Heart left ventricle (tissue), 16 donors: ENCODE measurements at regions not wholly inside any gene's neighbourhood (a gene's known extent, or its start where the extent isn't known, plus 50 kb on each side); places are given as distances from the start of the nearest gene placed in this dataset.

ENCODE experiments used
- ATAC-seq, 4 donors: fragments of 200-7000 bp; cut with Tn5 transposase; one replicate each; pipeline ENCODE4 v1.9.1; 2020 to 2022; ENCODE audit warnings: moderate library complexity in 4 of 4, mild to moderate bottlenecking in 3 of 4, moderate number of reproducible peaks in 1 of 4
- DNase-seq, 5 donors: peaks; one replicate each; pipeline ENCODE4 v3.0.0-alpha.2; 2020
- H3K27ac ChIP-seq, 12 donors: fragments of 200-600 bp; sonication (generic) in 4 of 12; one replicate each; pipeline versions ENCODE4 v1.5.0 to v1.8.0; 2016 to 2022; ENCODE audit warnings: mild to moderate bottlenecking in 2 of 12
- H3K27me3 ChIP-seq, 9 donors: fragments of 200-600 bp; sonication (generic) in 2 of 9; one replicate each; pipeline versions ENCODE4 v1.5.1 to v1.8.0; 2016 to 2022; ENCODE audit warnings: mild to moderate bottlenecking in 3 of 9
- H3K36me3 ChIP-seq, 9 donors: fragments of 200-600 bp; sonication (generic) in 2 of 9; one replicate each; pipeline versions ENCODE4 v1.5.0 to v1.8.0; 2018 to 2022; ENCODE audit warnings: mild to moderate bottlenecking in 2 of 9
- H3K4me1 ChIP-seq, 12 donors: fragments of 200-600 bp; sonication (generic) in 4 of 12; one replicate each; pipeline versions ENCODE4 v1.5.0 to v1.8.0; 2016 to 2022; ENCODE audit warnings: mild to moderate bottlenecking in 3 of 12
- H3K4me3 ChIP-seq, 12 donors: fragments of 200-600 bp; sonication (generic) in 4 of 12; one replicate each; pipeline versions ENCODE4 v1.5.0 to v1.8.0; 2017 to 2022; ENCODE audit warnings: mild to moderate bottlenecking in 9 of 12, moderate library complexity in 4 of 12
- H3K9me3 ChIP-seq, 12 donors: fragments of 200-600 bp; sonication (generic) in 4 of 12; one replicate each; pipeline versions ENCODE4 v1.5.0 to v1.8.0; 2016 to 2022; ENCODE audit warnings: mild to moderate bottlenecking in 1 of 12
- POLR2A ChIP-seq, 2 donors: fragments of 450-650 bp; IDR thresholded peaks; one replicate each; pipeline ENCODE4 v1.6.1; 2017; ENCODE audit warnings: antibody characterized with exemption in 2 of 2, mild to moderate bottlenecking in 2 of 2, moderate library complexity in 2 of 2
- WGBS, 4 donors: extraction: QIAGEN DNeasy Blood & Tissue Kit in 2 of 4; methylation state at CpG; one replicate each; pipeline versions ENCODE4 v1.1.5 to v1.1.7; 2013 to 2018; 5-methylcytosine and 5-hydroxymethylcytosine counted together
- intact Hi-C, 10 donors: fragments of 100-400 bp; cut with DNase I; formaldehyde crosslinking; loops; one replicate each; pipeline versions ENCODE4 v1.11.1 to v1.14.2; 2022
- TF ChIP-seq, protein P1 (sequence below), 12 donors: fragments of 200-600 bp; sonication (generic) in 4 of 12; IDR thresholded peaks; one replicate each; pipeline versions ENCODE4 v1.5.0 to v1.8.0; 2018 to 2022; ENCODE audit warnings: antibody characterized with exemption in 12 of 12, mild to moderate bottlenecking in 5 of 12
- donor health status: ischemic (EF 13 %, LVEDD 7.1; RV severe dilation, severe dysfunction).
- donor health status: healthy with polysubstance abuse.
- donor health status: DM: no; HTN: yes; CAD: no.
- donor health status: DM: no; HTN: no; CAD: no.
- donor health status: ischemic (EF 25% LVEDD 6.9; RV normal size, moderate dysfunction).
- donor health status: ischemic (EF 25% LVEDD 5.7; RV mildly dilated, moderate dysfunction).
- donor health status: healthy.
- donor health status: DM: yes; HTN: yes; CAD: no.
- donor health status: ischemic (EF 35%, LVEDD 5.7; RV mildly dilated, moderate dysfunction).
- donor health status: nonischemic (EF 11% LVEDD 7.7; RV severe dilation, severe dysfunction).
- donor health status: DM: yes; HTN: yes; CAD: no.
- donor health status: PGD.
- donor health status: ischemic (EF 29% LVEDD 5.4; RV normal size, mild dysfunction).
- donor health status: nonischemic (EF 23%, LVEDD 6.1; RV moderate dilation, normal function).

- Histone ChIP-seq H3K9me3 (peaks cover 0 to 15% (median 0%) of the 10 kb centered on the region in 12 donors), H3K36me3 (no peaks in the 10 kb centered on the region), H3K4me3 (no peak overlapping the region), H3K27me3 (no peaks in the 10 kb centered on the region), H3K27ac (no peak overlapping the region), H3K4me1 (no peaks in the 10 kb centered on the region)
- DNase-seq, result no peak
- TF ChIP-seq POLR2A (IDR thresholded peaks at IDR 0.05), result no peak
- TF ChIP-seq, protein P1, sequence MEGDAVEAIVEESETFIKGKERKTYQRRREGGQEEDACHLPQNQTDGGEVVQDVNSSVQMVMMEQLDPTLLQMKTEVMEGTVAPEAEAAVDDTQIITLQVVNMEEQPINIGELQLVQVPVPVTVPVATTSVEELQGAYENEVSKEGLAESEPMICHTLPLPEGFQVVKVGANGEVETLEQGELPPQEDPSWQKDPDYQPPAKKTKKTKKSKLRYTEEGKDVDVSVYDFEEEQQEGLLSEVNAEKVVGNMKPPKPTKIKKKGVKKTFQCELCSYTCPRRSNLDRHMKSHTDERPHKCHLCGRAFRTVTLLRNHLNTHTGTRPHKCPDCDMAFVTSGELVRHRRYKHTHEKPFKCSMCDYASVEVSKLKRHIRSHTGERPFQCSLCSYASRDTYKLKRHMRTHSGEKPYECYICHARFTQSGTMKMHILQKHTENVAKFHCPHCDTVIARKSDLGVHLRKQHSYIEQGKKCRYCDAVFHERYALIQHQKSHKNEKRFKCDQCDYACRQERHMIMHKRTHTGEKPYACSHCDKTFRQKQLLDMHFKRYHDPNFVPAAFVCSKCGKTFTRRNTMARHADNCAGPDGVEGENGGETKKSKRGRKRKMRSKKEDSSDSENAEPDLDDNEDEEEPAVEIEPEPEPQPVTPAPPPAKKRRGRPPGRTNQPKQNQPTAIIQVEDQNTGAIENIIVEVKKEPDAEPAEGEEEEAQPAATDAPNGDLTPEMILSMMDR (IDR thresholded peaks at IDR 0.05), result no peak
- ATAC-seq, result no peak
- intact Hi-C loops, result no loop called here
- WGBS, 4 donors, result 69 to 78% (median 70%) methylated on average over 3 of the region's 3 CpGs
Observed at GRCh38 chr5:28734396-28734795, 1696.0 kb upstream of the CDH9 start.

- intact Hi-C loops, result no loop called here
- Histone ChIP-seq H3K27ac (no peak overlapping the region), H3K27me3 (no peaks in the 10 kb centered on the region), H3K4me1 (no peaks in the 10 kb centered on the region), H3K9me3 (peaks cover 0 to 20% (median 0%) of the 10 kb centered on the region in 12 donors), H3K4me3 (no peak overlapping the region), H3K36me3 (no peaks in the 10 kb centered on the region)
- no peak for ATAC-seq
- no peak for TF ChIP-seq POLR2A (IDR thresholded peaks at IDR 0.05)
- TF ChIP-seq, protein P1 (IDR thresholded peaks at IDR 0.05), result no peak
- WGBS, 4 donors, result 85 to 98% (median 91%) methylated on average over 1 of the region's 1 CpG
- no peak for DNase-seq
Observed at GRCh38 chr5:28729067-28729466, 1690.7 kb upstream of the CDH9 start.

GRCh38 chr5:28726815-28727214 lies 1688.4 kb upstream of the CDH9 start:
- DNase-seq, result no peak
- H3K4me3 ChIP-seq, result no peak overlapping the region
- no peaks in the 10 kb centered on the region for H3K27me3 ChIP-seq
- ATAC-seq, result no peak
- no peaks in the 10 kb centered on the region for H3K36me3 ChIP-seq
- no peak overlapping the region for H3K27ac ChIP-seq
- H3K4me1 ChIP-seq, result no peaks in the 10 kb centered on the region
- TF ChIP-seq POLR2A (IDR thresholded peaks at IDR 0.05), result no peak
- TF ChIP-seq, protein P1 (IDR thresholded peaks at IDR 0.05), result no peak
- H3K9me3 ChIP-seq, result peaks cover 0 to 15% (median 0%) of the 10 kb centered on the region in 12 donors
- WGBS, 4 donors, result 86 to 96% (median 89%) methylated on average over 2 of the region's 2 CpGs
- intact Hi-C loops, result no loop called here

DNA sequence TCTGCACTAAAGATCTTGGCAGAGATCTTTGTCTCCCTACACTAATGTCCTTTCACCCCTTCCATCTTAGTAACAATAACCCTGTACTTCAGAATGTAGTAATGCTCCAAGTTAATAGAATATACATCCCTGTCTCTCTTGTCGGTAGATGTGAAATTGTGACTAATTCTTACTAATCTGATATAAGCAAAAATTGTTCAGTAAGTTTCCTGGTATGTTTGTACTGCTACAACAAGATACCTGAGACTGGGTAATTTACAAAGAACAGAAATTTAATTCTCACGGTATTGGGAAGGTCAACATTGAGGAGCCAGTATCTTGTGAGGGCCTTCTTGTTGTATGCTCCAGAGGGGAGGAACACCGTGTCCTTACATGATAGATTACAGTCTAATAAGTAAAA lies 1686.6 kb upstream of the CDH9 start:
- Histone ChIP-seq H3K4me1 (no peaks in the 10 kb centered on the region), H3K27ac (no peak overlapping the region), H3K4me3 (no peak overlapping the region), H3K9me3 (peaks cover 0 to 8% (median 0%) of the 10 kb centered on the region in 12 donors), H3K27me3 (no peaks in the 10 kb centered on the region), H3K36me3 (no peaks in the 10 kb centered on the region)
- no peak for DNase-seq
- intact Hi-C loops, result no loop called here
- TF ChIP-seq, protein P1 (IDR thresholded peaks at IDR 0.05), result no peak
- TF ChIP-seq POLR2A (IDR thresholded peaks at IDR 0.05), result no peak
- 78 to 87% (median 85%) methylated on average over 3 of the region's 3 CpGs for WGBS, 4 donors
- ATAC-seq, result no peak
